SK-N-SH treated with all-trans-retinoic acid at 6 μM for 48 hours (cell line): ENCODE measurements at regions not wholly inside any gene's neighbourhood (a gene's known extent, or its start where the extent isn't known, plus 50 kb on each side); places are given as distances from the start of the nearest gene placed in this dataset.

Source experiments
- ATAC-seq: fragments of 200-7000 bp; cut with Tn5 transposase; 3 replicates; pipeline ENCODE4 v1.9.1; 2020; ENCODE audit warnings: mild to moderate bottlenecking, moderate library complexity
- ARNTL ChIP-seq: fragments of 450-650 bp; formaldehyde crosslinking; IDR thresholded peaks from 2 replicates; pipeline ENCODE4 v1.5.0; 2020; ENCODE audit warnings: low read depth, mild to moderate bottlenecking, moderate library complexity, borderline replicate concordance
- CREB5 ChIP-seq: fragments of 250-450 bp; sonication (Bioruptor Pico); IDR thresholded peaks from 2 replicates; pipeline ENCODE4 v1.5.1; 2020; ENCODE audit warnings: low read depth, mild to moderate bottlenecking, moderate library complexity
- CSDC2 ChIP-seq: fragments of 250-450 bp; sonication (Bioruptor Pico); IDR thresholded peaks from 2 replicates; pipeline ENCODE4 v1.5.0; 2020; ENCODE audit warnings: mild to moderate bottlenecking, moderate library complexity
- ESRRG ChIP-seq: fragments of 250-450 bp; sonication (Bioruptor Pico); IDR thresholded peaks from 2 replicates; pipeline ENCODE4 v1.6.1; 2021; ENCODE audit warnings: mild to moderate bottlenecking
- GLIS3 ChIP-seq: fragments of 250-450 bp; sonication (Bioruptor Pico); IDR thresholded peaks from 2 replicates; pipeline ENCODE4 v1.5.0; 2020; ENCODE audit warnings: mild to moderate bottlenecking, moderate library complexity
- ISL1 ChIP-seq: fragments of 250-450 bp; sonication (Bioruptor Pico); IDR thresholded peaks from 2 replicates; pipeline ENCODE4 v2.1.2; 2022; ENCODE audit warnings: mild to moderate bottlenecking, moderate library complexity
- PPARA ChIP-seq: fragments of 250-450 bp; sonication (Bioruptor Pico); IDR thresholded peaks from 2 replicates; pipeline ENCODE4 v1.5.0; 2020; ENCODE audit warnings: mild to moderate bottlenecking, borderline replicate concordance
- SNAI2 ChIP-seq: fragments of 250-450 bp; sonication (Bioruptor Pico); IDR thresholded peaks from 2 replicates; pipeline ENCODE4 v1.5.0; 2020; ENCODE audit warnings: mild to moderate bottlenecking, moderate library complexity
- TCF4 ChIP-seq: fragments of 250-450 bp; sonication (Bioruptor Pico); IDR thresholded peaks from 2 replicates; pipeline ENCODE4 v1.8.0; 2021; ENCODE audit warnings: mild to moderate bottlenecking, moderate library complexity, borderline replicate concordance
- TOX ChIP-seq: fragments of 250-450 bp; sonication (Bioruptor Pico); IDR thresholded peaks from 2 replicates; pipeline ENCODE4 v1.8.0; 2021; ENCODE audit warnings: mild to moderate bottlenecking, moderate library complexity, borderline replicate concordance
- ZFP3 ChIP-seq: fragments of 250-450 bp; sonication (Bioruptor Pico); IDR thresholded peaks from 2 replicates; pipeline ENCODE4 v1.5.0; 2020; ENCODE audit warnings: mild to moderate bottlenecking, moderate library complexity
- ZFP30 ChIP-seq: fragments of 450-650 bp; formaldehyde crosslinking; IDR thresholded peaks from 2 replicates; pipeline ENCODE4 v1.5.0; 2022; ENCODE audit warnings: mild to moderate bottlenecking, moderate library complexity
- ZNF565 ChIP-seq: fragments of 450-650 bp; formaldehyde crosslinking; conservative IDR thresholded peaks from 2 replicates; pipeline ENCODE4 v1.5.0; 2020; ENCODE audit warnings: low read depth, mild to moderate bottlenecking, moderate library complexity
- ZNF8 ChIP-seq: fragments of 450-650 bp; formaldehyde crosslinking; IDR thresholded peaks from 2 replicates; pipeline ENCODE4 v1.5.0; 2020; ENCODE audit warnings: mild to moderate bottlenecking, moderate library complexity
- TF ChIP-seq, protein P1 (sequence below): fragments of 250-450 bp; sonication (Bioruptor Pico); IDR thresholded peaks from 2 replicates; pipeline ENCODE4 v1.8.0; 2020; ENCODE audit warnings: mild to moderate bottlenecking, moderate library complexity, borderline replicate concordance
- TF ChIP-seq, protein P2 (sequence below): fragments of 250-450 bp; sonication (Bioruptor Pico); IDR thresholded peaks from 2 replicates; pipeline ENCODE4 v1.5.1; 2021; ENCODE audit warnings: mild to moderate bottlenecking, moderate library complexity
- TF ChIP-seq, protein P3 (sequence below): fragments of 250-450 bp; sonication (Bioruptor Pico); IDR thresholded peaks from 2 replicates; pipeline ENCODE4 v1.5.0; 2020; ENCODE audit warnings: mild to moderate bottlenecking, moderate library complexity
- TF ChIP-seq, protein P4 (sequence below): fragments of 250-450 bp; sonication (Bioruptor Pico); IDR thresholded peaks from 2 replicates; pipeline ENCODE4 v1.8.0; 2021; ENCODE audit warnings: low read depth, mild to moderate bottlenecking, moderate library complexity, borderline replicate concordance

DNA sequence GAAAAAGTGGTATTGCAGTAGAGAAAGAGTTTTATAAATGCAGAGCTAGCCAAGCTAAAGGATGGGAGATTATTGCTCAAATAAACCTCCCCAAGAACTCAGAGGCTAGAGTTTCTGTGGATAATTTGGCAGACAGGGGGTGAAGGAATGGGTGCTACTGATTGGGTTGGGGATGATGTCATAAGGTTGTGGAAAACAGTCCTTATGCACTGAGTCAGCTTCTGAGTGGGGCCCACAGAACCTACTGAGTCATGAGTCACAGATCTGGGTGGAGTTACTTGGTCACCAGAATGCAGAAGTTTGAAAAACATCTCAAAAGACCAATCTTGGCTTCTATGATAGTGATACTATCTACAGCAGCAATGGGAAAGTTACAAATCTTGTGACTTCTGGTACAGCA lies 1146.7 kb downstream of the TYW1 start:
- TF ChIP-seq ZNF565 (CRISPR knock-in tag) (no peak), CREB5 (CRISPR knock-in tag) (no peak), ESRRG (CRISPR knock-in tag) (no peak)
- TF ChIP-seq, protein P1, sequence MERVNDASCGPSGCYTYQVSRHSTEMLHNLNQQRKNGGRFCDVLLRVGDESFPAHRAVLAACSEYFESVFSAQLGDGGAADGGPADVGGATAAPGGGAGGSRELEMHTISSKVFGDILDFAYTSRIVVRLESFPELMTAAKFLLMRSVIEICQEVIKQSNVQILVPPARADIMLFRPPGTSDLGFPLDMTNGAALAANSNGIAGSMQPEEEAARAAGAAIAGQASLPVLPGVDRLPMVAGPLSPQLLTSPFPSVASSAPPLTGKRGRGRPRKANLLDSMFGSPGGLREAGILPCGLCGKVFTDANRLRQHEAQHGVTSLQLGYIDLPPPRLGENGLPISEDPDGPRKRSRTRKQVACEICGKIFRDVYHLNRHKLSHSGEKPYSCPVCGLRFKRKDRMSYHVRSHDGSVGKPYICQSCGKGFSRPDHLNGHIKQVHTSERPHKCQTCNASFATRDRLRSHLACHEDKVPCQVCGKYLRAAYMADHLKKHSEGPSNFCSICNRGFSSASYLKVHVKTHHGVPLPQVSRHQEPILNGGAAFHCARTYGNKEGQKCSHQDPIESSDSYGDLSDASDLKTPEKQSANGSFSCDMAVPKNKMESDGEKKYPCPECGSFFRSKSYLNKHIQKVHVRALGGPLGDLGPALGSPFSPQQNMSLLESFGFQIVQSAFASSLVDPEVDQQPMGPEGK: no peak
- TF ChIP-seq, protein P2, sequence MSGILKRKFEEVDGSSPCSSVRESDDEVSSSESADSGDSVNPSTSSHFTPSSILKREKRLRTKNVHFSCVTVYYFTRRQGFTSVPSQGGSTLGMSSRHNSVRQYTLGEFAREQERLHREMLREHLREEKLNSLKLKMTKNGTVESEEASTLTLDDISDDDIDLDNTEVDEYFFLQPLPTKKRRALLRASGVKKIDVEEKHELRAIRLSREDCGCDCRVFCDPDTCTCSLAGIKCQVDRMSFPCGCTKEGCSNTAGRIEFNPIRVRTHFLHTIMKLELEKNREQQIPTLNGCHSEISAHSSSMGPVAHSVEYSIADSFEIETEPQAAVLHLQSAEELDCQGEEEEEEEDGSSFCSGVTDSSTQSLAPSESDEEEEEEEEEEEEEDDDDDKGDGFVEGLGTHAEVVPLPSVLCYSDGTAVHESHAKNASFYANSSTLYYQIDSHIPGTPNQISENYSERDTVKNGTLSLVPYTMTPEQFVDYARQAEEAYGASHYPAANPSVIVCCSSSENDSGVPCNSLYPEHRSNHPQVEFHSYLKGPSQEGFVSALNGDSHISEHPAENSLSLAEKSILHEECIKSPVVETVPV: no peak
- ATAC-seq: no peak

- TF ChIP-seq ZFP3: no peak
- no peak for TF ChIP-seq CSDC2
- TF ChIP-seq TCF4: peak; percentile 97
- TF ChIP-seq ESRRG (CRISPR knock-in tag): 0 out of 2 replicates have a peak, but pooled peaks have one; percentile 5
- peak; percentile 81 for TF ChIP-seq ISL1
- TF ChIP-seq, protein P3, sequence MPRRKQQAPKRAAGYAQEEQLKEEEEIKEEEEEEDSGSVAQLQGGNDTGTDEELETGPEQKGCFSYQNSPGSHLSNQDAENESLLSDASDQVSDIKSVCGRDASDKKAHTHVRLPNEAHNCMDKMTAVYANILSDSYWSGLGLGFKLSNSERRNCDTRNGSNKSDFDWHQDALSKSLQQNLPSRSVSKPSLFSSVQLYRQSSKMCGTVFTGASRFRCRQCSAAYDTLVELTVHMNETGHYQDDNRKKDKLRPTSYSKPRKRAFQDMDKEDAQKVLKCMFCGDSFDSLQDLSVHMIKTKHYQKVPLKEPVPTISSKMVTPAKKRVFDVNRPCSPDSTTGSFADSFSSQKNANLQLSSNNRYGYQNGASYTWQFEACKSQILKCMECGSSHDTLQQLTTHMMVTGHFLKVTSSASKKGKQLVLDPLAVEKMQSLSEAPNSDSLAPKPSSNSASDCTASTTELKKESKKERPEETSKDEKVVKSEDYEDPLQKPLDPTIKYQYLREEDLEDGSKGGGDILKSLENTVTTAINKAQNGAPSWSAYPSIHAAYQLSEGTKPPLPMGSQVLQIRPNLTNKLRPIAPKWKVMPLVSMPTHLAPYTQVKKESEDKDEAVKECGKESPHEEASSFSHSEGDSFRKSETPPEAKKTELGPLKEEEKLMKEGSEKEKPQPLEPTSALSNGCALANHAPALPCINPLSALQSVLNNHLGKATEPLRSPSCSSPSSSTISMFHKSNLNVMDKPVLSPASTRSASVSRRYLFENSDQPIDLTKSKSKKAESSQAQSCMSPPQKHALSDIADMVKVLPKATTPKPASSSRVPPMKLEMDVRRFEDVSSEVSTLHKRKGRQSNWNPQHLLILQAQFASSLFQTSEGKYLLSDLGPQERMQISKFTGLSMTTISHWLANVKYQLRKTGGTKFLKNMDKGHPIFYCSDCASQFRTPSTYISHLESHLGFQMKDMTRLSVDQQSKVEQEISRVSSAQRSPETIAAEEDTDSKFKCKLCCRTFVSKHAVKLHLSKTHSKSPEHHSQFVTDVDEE: peak; percentile 95
- peak; percentile 37; the same call in 1 of the 3 replicates for ATAC-seq
Observed at GRCh38 chr7:68146983-68147382, 1150.3 kb downstream of the TYW1 start.

DNA sequence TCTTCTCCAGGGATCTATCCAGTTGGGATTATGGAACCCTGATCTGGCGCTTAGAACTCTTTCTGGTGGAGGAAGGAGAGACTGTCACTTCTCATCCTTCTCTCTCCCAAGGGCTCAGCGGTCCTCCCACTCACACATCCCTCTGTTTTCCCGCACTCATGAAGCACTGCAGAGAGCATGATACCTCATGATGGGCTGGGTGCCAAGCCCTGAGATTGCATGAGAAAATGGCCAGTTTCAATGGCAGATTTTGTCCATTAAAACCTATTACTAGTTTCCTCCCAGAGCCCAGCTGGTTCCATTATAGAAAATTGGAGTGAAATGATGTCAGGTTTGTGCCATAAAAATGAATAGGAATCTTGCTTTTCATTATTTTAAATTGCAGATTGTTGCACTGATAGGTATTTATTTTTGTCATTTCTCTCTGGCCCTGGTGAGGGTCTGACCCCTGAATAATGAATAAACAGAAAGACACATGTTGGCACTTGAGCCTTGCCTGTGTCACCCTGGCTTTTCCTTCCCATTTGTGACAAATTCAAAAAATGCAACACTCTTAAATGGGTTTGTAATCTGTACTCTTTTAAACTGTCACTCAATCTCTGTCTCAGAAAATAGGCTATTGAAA lies 1151.1 kb downstream of the TYW1 start:
- TF ChIP-seq ARNTL (CRISPR knock-in tag): no peak
- TF ChIP-seq ZFP30 (CRISPR knock-in tag): no peak
- TF ChIP-seq, protein P4, sequence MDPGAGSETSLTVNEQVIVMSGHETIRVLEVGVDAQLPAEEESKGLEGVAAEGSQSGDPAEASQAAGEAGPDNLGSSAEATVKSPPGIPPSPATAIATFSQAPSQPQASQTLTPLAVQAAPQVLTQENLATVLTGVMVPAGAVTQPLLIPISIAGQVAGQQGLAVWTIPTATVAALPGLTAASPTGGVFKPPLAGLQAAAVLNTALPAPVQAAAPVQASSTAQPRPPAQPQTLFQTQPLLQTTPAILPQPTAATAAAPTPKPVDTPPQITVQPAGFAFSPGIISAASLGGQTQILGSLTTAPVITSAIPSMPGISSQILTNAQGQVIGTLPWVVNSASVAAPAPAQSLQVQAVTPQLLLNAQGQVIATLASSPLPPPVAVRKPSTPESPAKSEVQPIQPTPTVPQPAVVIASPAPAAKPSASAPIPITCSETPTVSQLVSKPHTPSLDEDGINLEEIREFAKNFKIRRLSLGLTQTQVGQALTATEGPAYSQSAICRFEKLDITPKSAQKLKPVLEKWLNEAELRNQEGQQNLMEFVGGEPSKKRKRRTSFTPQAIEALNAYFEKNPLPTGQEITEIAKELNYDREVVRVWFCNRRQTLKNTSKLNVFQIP: no peak
- TF ChIP-seq GLIS3 (CRISPR knock-in tag): no peak
- no peak for TF ChIP-seq SNAI2
- TF ChIP-seq, protein P1: no peak
- TF ChIP-seq, protein P3: peak; percentile 62
- TF ChIP-seq TCF4: peak; percentile 88
- no peak for TF ChIP-seq ZNF8 (CRISPR knock-in tag)
- no peak for TF ChIP-seq ESRRG (CRISPR knock-in tag)
- TF ChIP-seq, protein P2: no peak
- no peak for TF ChIP-seq PPARA (CRISPR knock-in tag)
- no peak for TF ChIP-seq ZFP3
- no peak for TF ChIP-seq TOX (CRISPR knock-in tag)
- peak; percentile 24; the same call in 1 of the 3 replicates for ATAC-seq
